ENCODE measurements at regions not wholly inside any gene's neighbourhood (a gene's known extent, or its start where the extent isn't known, plus 50 kb on each side); places are given as distances from the start of the nearest gene placed in this dataset.

DNA sequence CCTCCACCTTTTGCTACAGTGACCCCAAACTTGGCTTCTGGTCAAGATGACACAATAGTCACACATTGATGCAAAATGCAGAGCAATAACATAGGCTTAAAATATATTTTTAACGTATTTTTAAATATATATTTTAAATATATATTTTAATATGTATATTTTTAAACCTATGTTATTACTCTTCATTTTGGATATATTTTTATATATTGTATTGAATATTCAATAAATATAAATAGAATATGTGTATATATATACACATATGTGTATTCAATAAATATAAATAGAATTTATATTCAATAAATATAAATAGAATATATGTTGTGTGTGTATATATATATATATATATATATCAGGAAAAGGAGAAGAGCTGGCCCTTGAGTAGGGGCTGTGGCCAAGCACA lies 115.6 kb downstream of the POU4F1 start:
- TF ChIP-seq, protein P1, sequence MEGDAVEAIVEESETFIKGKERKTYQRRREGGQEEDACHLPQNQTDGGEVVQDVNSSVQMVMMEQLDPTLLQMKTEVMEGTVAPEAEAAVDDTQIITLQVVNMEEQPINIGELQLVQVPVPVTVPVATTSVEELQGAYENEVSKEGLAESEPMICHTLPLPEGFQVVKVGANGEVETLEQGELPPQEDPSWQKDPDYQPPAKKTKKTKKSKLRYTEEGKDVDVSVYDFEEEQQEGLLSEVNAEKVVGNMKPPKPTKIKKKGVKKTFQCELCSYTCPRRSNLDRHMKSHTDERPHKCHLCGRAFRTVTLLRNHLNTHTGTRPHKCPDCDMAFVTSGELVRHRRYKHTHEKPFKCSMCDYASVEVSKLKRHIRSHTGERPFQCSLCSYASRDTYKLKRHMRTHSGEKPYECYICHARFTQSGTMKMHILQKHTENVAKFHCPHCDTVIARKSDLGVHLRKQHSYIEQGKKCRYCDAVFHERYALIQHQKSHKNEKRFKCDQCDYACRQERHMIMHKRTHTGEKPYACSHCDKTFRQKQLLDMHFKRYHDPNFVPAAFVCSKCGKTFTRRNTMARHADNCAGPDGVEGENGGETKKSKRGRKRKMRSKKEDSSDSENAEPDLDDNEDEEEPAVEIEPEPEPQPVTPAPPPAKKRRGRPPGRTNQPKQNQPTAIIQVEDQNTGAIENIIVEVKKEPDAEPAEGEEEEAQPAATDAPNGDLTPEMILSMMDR (conservative IDR thresholded peaks at IDR 0.05; ENCODE audit: low read depth, low read length): no peak
- no peak for TF ChIP-seq EZH2 (IDR thresholded peaks at IDR 0.05; ENCODE audit: borderline replicate concordance, low read depth, low read length, poor library complexity, severe bottlenecking)
